ENCODE measurements at regions not wholly inside any gene's neighbourhood (a gene's known extent, or its start where the extent isn't known, plus 50 kb on each side); places are given as distances from the start of the nearest gene placed in this dataset.

DNA sequence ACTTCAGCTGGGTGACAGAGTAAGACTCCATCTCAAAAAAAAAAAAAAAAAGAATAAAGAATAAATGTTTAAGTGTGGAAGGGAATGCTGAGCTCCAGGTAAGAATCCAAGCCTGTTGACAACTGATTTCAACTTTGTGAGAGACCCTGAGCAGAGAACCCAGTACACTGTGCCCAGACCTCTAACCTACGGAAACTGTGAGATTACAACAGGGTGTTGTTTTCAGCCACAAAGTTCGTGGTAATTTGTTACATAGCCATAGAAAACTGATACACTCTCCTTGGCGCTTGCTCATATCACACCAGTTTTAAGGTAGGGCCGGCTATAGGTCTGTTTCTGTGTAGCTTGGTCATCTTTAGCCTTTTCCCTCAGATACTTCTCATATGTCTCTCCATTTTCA lies 98.4 kb upstream of the PAPOLG start:
- no peak for DNase-seq (ENCODE audit: low spot score)

GRCh38 chr2:60659026-60659425 lies 97.0 kb upstream of the PAPOLG start:
- DNase-seq (ENCODE audit: low spot score): no peak

GRCh38 chr2:60661073-60661738 lies 94.9 kb upstream of the PAPOLG start:
- no peak for DNase-seq (ENCODE audit: low spot score)

GRCh38 chr2:60662781-60663180 lies 93.3 kb upstream of the PAPOLG start:
- DNase-seq (ENCODE audit: low spot score): no peak

- DNase-seq (ENCODE audit: low spot score): no peak
Observed at GRCh38 chr2:60671966-60672365, 84.1 kb upstream of the PAPOLG start.

DNA sequence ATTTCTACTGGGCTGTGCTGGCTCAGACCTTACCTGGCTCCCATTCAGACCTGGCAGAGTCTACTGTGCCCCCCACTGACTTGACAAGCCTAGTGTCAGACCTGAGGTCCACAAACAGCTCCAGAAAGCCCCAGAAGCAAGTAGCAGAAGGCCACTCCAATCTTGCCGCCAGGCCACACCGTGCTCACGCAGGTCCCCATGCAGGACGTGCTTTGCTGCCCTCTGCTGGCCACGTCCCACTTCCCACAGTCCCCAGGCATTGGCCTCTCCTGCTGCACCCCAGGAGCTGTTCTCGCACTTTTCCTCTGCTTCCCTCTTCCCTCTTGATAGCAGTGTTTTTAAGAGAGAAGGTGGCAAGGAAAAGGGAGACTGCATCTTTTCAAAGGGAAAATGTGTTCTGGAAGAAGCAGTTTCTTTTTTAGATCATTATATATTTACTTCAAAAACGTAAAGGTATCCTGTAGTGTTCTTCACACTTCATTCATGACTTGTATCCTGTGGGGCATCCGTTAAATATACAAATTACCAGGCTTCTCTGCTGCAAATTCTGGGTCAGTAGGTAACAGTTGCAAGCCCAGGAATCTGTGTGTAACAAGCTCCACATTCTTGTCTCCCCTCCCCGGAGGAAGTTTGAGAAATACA lies 81.4 kb upstream of the PAPOLG start:
- peak; percentile 86 for DNase-seq (ENCODE audit: low spot score)

- DNase-seq (ENCODE audit: low spot score): no peak
Observed at GRCh38 chr2:60675301-60675700, 80.8 kb upstream of the PAPOLG start.

DNA sequence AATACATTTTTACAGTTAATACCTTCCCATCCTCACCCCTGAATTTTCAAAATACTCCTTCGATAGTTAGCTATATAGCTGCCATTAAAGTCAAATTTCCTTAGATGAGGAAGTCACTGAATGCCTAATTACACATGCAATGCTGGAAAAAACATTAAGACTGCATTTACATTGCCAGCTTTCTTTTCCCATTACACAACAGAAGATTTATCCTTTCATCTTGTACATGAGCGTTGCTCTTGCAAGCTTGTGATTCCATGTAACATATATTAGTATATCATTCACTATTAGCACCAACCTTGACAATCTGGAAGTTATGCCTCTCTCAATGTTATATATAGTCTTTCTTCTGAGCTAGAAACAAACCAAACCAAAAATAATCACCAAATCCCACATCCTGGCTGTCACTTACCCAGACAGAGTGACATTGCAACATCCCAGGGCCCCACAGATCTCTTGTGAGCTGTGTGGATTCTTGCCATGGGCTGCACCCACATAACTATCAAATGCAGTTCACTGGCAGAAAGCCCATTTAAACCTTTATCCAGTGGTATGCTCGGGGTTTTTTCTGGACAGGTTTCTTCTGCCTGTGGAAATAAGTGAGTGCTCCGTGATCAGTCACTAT lies 79.2 kb upstream of the PAPOLG start:
- no peak for DNase-seq (ENCODE audit: low spot score)

- DNase-seq (ENCODE audit: low spot score): no peak
Observed at GRCh38 chr2:60677356-60677755, 78.7 kb upstream of the PAPOLG start.

GRCh38 chr2:60678551-60678950 lies 77.5 kb upstream of the PAPOLG start:
- DNase-seq (ENCODE audit: low spot score): no peak

GRCh38 chr2:60679036-60679780 lies 76.9 kb upstream of the PAPOLG start:
- DNase-seq (ENCODE audit: low spot score): no peak

GRCh38 chr2:60693551-60693950 lies 62.5 kb upstream of the PAPOLG start:
- no peak for DNase-seq (ENCODE audit: low spot score)

GRCh38 chr2:60695793-60696192 lies 60.3 kb upstream of the PAPOLG start:
- no peak for DNase-seq (ENCODE audit: low spot score)

DNA sequence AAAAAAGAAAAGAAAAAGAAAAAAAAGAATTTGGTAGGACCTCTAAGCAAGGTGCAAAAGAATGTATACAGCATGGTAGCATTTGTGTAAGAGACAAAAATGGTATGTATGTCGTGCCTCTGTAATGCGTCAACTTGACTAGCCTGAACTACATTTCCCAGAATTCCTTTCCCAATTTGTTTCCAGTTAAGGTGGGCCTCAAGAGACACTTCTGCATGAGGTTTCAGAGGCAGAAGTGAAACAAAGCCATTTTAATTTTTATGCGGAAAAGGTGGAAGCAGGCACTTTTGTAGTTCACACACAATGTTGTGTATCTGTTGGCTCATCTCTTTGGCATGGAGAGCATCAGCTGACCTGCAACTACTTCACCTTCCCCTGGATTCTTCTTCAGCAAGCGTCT lies 56.5 kb upstream of the PAPOLG start:
- no peak for DNase-seq (ENCODE audit: low spot score)

- no peak for DNase-seq (ENCODE audit: low spot score)
Observed at GRCh38 chr2:60706021-60706420, 50.0 kb upstream of the PAPOLG start.
